ENCODE measurements at regions not wholly inside any gene's neighbourhood (a gene's known extent, or its start where the extent isn't known, plus 50 kb on each side); places are given as distances from the start of the nearest gene placed in this dataset.
"Not testable (repeated sequence)": the region's sequence is repeated elsewhere in the genome, so short reads cannot be mapped to it uniquely, and the experiment has no call there.

DNA sequence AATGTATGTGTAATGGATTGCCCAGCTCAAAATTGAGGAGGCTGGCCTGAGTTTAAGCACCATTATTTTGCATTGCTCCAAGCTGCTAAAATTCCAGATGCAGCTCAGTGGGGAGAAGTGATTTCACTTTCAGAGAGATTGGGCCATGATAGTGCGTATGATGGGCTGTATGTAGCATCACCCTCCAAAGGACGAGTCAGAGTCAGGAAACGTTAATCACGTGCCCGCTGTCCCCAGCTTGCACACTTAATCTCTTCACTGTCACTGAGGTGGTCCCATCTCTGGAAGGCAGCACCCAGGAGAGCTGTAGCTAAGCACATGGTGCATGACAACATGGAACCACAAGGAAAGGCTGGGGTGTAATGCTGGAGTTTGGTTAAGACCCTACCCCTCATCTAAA lies 337.4 kb downstream of the ANAPC1 start:
- not testable (repeated sequence) for DNase-seq

DNA sequence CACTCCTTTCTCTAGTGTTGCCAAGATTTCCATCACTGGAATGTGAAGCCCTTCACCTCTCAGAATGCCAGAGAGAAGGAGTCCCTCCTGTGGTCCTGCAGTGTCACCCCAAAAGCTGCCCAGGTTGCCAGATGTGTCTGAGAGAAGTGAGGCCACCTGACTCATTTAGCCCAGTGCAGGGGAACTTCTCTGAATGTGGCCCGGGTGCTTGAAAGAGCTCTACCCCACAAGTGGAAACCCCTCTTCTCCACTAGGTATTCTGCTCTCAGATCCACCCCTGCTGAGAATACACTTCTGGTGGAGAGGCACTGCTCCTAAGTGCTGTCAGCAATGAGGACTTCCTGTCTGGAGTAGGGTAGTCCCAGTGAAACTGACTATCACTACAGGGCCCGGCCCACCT lies 334.8 kb downstream of the ANAPC1 start:
- DNase-seq, result not testable (repeated sequence)

DNA sequence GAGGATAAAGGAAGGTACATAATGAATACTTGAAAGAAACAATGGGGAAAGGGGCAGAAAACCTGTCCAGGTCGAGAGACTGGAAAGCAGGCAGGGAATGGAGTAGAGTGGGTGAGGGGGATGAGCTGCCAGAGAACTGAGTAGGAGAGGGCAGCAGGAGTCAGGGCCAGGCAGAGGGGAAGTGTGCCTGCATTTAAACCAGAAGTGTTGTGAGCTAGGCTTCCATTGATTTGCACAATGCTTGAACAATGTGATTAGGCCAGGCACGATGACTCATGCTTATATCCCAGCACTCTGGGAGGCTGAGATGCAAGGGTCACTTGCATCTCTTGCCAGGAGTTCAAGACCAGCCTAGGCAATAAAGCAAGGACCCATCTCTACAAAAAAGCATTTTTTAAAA lies 332.6 kb downstream of the ANAPC1 start:
- not testable (repeated sequence) for DNase-seq

DNA sequence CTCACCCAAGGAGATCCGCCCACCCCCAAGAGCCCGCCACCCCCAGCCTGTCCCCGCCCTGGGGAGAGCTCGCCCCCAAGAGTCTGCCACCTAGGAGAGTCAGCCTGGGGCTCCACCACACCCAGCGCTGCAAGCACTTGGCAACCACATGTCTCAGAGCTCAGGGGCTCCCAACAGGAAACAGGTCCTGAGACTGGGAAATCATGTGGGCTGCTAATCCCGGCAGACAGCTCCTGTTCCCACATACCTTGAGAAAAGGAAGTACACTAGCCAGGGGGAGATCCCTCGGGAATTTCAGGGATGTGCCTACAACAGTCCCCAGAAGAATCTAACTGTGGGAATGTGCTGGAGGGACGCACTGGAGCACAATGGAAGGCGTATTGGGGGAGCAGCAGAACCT lies 331.4 kb downstream of the ANAPC1 start:
- not testable (repeated sequence) for DNase-seq

DNA sequence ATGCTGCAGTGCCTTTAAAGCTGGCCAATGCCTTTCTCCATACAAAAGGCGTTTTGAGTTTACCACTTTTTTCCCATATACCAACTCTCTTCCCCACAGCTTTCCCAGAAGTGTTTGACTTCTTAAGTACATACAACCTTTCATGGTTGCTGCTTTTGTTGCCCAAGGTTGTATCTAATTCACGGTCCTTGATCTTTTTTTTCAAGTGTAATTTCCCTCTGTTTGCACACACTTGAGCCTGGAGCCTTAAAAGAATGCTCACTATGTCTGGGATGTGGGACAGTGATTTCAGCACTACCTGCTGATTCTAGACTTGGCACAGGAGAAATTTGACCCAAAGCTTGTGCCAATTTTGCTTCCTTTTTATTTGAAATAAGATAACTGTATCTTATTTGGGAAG lies 324.7 kb downstream of the ANAPC1 start:
- DNase-seq, result not testable (repeated sequence)

DNA sequence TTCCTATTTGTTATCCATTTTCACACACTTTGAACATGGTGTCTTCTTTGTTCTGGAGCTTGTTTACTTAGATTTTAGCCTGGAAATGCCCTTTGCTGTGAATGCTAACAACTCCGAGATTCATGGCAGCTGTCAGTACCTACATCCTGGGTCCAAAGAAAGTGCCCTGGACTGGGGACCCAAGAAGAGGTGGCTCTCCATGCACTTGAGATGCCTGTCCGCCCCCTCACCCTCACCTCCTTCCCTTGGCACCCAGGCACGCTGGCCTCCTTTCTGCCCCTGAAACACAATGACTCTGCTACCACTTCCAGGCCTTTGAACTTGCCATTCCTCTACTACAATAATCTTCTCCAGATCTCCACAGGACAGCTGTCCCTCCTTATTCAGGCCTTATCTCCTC lies 324.2 kb downstream of the ANAPC1 start:
- DNase-seq, result not testable (repeated sequence)

DNA sequence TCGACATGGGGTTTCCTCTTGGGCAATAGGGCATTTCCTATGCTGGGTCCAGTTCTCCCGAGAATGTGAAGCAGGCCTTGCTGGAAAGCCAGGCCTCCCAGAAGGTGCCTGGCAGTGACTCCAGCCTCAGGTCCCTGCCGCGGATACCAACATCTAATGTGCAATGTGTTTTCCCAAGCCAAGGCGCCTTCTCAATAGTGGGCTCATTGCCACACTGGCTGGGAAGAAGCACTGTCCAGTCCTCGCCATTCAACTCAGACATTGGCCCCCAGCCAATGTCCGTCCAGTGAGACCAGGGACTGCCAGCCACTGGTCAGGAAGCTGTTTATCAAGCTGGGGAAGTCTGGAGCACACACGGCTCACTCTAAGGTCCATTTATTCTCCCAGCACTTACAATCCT lies 317.9 kb downstream of the ANAPC1 start:
- DNase-seq, result not testable (repeated sequence)

DNA sequence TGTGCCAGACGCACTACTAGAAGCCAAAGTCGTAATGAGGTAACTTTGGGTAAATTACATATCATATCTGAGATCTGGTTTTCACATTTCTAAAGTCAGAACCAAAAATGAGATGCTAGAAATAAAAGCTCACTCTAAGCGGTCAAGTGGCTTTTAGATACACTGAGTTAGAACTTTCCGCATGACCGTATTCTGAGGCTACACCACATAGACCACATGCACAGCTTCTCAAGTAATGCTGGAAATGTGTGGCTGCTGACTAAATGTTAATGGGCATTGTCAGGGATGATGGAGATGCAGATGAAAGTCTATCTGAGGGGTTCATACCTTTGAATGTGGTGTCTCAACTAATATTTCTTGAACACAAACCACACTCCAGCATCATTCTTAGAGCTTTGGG lies 316.8 kb downstream of the ANAPC1 start:
- not testable (repeated sequence) for DNase-seq

DNA sequence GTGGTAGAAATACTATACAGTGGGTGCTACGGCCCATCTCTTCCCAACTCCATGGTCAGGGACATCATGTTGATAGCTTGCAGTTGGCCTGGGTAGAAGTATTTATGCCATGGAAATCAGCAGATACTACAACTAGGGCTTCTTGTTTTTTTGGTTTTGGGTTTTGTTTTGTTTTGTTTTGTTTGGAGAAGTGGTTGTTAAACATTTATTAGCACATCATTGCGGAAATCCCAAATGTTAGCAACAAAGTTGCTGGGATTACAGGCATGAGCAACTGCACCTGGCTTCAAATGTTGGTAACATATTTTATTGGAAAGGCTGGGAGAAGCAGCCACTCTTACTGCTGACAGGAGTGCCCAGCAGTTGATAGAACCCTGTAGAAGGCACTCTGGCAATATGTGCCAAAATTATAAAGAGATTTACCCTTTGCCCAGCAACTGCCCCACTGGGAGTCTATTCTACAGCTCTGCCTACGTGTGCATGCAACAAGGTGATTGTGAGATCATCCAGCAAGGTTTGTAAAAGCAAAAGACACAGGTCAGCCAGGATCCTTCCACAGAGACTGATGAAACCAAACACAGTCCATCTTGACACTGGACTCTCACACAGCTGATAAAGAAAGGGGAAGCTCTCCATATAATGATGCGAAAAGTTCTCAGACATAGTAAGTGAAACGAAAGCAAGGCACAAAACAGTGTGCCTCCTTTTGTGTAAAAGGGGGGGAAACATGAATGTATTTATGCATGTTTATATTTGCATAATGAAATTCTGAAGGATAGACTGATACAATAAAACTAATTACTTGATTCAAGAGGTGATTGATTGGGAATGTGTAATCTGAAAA lies 314.4 kb downstream of the ANAPC1 start:
- DNase-seq, result not testable (repeated sequence)

DNA sequence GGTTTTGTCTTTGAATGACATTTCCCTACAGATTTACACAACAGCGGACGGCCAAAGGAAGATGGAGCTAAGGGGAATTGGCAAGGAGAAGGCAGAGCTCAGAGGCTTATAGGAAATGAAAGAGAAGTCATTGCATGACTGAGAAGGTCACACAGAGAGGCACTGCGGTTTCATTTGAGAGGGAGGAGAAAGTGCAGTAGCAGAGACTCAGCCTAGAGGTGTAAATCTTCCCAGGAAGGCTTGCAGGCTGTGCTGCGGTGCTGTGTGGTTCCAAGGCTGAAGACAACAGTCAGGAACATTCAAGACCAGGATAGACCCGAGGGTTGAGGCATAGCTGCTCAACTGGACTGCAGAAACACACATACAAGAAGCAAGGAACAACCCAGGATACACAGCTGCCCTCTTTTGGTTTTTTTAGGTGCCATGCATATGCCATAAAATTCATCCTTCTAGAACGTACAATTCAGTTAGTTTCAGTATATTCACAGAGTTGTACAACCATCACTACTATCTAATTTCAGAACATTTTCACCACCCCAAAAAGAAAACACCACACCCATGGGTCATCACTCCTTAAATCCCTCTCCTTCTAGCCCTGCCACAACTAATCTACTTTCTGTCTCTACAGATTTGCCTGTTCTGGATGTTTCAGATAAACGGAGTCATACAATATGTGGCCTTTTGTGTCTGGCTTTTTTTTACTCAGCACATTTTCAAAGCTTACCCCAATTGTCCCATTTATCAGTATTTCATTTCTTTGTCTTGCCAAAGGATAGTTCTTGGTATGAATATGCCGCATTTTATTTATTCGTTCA lies 313.5 kb downstream of the ANAPC1 start:
- peak; percentile 4 for DNase-seq

DNA sequence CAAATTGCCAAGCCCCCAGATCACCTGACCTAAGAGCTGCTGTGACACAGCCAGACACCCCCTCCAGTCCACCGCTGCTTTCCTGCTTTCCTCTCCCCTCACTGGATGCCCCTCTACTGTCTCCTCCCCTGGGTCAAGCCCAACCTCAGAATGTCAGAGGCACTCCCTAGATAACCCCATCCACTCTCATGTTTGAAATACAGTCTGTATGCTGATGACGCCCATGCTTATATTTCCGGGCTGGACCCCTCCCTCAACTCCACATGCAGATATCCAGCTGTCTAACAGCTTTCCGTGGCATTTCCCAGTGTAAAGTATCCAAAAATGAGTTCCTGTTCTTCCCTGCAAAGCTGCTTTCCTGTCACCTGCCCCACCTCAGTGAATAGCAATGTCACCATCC lies 309.2 kb downstream of the ANAPC1 start:
- not testable (repeated sequence) for DNase-seq

DNA sequence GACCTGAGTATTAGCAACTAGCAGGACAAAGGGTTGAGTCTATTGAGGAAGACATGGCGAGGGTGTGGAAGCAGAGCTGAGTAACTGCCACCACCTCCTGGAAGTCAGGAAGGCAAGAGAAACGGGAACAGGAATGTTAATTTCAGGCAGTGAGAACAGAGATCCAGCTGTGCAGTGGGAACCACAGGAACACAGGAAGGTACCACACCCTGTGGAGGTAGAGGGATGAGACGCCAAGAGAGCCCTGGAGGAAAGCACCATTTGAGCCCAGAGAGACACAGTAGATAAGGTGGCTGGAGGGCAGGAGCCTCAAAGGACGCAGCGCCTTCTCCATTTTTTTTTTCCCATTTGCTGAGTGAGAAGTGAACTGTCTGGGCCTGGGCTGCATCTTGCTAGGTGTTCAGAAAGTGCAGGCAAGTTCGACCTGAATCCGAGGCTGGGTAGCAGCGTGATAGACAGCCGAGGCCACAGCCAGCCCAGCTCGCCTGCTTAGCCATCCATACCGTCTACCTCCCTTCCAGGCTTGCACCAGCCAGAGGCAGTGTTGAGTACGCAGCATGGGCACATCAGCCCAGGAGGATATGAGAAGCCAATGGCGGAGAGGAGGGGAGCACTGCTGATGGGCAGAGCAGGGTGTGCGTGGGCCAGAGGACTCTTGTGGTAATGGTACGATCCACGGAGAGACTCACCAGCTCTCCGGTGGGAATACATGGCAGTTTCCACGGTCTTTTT lies 306.7 kb downstream of the ANAPC1 start:
- DNase-seq, result not testable (repeated sequence)

DNA sequence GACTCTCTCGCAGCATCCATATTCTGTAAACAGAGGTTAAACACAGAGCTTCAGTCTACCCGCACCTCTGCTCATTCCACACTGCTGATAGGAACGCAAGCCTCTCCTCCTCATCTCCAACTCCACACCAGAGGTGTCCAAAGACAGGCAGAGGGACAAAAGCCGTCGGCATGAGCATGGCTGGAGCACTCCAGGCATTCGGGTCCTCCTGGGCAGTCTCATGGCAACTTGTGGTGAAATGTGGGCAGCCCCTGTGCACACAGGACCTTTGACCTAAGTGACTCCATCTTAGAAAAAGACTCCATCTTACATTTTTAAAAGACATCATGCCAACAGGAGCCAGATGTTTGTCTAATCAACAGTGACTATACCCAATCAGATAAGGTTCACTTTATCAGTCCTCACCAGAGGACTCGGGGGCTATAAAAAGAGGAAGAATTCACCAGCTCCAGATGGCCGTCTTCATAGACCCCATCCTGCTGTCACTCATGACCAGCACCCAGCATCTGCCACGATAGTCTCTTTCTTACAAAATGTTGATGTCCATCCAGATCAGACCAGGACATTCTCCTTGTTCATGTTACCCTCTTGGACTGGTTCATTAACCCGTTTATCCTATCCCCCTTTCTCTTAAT lies 304.4 kb downstream of the ANAPC1 start:
- DNase-seq, result not testable (repeated sequence)

DNA sequence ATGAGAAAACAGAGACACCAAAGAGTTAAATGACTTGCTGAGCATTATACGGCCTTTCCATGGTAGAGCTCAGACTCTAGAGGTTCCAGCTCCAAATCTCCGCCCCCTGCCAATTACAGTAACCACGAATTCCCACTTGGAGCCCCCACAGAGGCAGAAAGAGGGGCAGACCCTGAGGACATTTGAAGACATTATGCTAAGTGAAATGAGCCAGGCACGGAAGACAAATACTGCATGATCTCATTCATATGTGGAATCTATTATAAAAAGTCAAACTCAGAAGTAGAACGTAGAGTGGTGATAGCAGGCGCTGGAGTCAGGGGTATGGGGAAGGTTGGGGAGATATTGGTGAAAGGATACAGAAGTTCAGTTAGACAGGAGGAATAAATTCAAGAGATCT lies 303.4 kb downstream of the ANAPC1 start:
- not testable (repeated sequence) for DNase-seq

DNA sequence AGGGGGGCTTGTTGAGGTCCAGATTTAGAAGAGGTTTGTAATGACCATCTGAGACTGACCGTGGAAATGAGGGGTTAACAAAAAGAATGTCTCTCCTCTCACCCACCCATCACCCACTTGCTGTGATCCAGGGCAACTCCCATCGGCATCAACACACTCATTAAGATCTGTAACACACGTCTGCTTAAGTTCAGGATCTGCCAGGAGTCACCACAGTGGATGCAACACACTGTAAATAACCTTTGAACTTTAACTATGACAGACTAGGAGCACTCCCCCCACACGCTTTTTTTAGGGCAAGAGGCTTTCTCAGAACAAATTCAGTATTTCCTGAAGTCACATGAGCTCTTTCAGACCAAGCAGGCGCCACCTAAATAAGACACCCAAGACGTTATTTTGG lies 301.9 kb downstream of the ANAPC1 start:
- DNase-seq, result not testable (repeated sequence)

DNA sequence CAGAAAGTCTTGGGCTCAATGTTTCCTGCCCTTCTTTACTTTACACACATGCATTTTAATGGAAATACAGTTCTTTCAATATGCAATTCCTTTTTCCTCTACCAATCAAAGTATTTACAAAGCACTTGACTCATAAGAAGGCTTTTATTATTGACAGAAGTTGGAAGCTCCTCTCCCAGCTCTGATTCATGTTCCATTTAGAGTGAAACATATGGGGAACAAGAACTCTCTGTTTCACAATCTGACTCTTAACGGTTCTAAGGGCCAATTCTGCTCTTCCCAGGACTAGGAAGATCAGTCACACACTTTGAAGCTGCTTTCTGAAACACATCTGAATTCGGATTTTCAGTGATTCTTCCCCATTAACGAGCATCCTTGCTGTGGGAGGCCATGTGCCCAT lies 300.5 kb downstream of the ANAPC1 start:
- DNase-seq, result not testable (repeated sequence)

DNA sequence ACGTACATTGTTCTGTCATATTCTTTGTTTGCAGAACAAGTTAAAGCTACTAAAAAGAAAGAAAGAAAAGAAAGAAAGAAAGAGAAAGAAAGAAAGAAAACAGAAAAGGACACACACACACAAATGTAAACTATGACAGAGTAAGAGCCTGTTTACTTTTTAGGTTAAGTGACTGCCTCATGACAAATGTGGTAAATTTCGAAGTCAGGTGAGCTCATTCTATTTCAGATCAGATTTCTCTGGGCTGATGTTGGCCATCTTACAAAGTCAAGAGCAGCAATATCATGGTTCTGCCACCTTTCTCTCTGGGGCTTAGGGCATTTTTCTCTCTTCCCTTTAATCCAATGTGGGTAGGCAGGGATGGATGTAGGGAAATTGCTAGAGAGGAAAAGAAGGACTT lies 299.5 kb downstream of the ANAPC1 start:
- not testable (repeated sequence) for DNase-seq

DNA sequence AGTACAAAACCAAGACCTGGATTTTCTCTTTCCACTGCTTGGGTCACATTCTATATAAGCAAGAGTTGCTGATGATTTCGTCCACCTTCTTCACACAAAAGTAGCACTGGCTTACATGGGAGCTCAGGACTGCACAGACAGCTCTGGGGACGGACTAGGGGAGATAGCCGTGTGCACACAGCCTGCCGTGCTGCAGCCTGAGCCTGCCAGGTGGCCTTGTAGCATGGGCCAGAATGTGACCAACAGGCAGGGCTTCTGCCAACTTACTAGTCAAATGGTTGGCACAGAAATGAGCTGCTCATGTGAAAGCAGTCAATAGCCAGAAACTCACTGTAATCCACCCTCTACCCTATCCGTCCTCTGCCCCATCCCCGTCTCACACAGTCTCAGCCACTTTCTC lies 299.0 kb downstream of the ANAPC1 start:
- not testable (repeated sequence) for DNase-seq

DNA sequence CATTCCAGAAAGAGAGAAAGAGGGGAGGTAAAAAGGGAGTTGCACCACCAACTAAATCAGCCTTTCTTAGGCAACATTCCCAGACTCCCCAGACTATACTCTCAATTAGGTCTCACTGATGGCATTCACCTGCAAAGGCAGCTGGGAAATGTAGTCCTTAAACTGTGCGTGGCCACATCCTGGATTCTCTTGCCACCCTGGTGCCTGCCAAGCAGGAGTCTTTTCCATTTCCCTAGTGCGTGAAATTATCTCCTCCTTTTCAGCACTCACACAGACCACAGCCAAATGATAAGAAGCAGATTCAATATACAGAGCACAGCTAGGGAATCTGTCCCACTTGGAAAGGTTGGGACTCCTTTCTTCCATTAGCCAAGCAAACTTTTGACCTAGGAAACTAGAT lies 298.0 kb downstream of the ANAPC1 start:
- not testable (repeated sequence) for DNase-seq

DNA sequence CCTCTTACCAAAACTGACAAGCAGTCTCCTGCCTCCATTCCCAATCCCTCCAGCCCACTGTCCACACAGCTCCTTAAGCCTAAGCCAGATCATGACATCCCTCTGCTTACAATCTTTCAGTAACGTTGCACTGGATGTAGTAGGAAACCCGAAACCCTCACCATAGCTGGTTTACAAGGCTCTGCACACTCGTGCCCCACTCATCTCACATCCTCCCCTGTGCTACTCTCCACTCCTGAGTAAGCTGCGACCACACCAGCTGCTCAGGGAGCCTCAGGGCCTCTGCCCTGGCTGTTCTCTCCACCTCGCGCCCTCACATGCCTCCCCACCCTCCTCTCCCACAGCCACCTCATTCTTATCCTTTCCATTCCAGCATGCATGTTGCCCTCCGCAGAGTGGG lies 288.9 kb downstream of the ANAPC1 start:
- not testable (repeated sequence) for DNase-seq

DNA sequence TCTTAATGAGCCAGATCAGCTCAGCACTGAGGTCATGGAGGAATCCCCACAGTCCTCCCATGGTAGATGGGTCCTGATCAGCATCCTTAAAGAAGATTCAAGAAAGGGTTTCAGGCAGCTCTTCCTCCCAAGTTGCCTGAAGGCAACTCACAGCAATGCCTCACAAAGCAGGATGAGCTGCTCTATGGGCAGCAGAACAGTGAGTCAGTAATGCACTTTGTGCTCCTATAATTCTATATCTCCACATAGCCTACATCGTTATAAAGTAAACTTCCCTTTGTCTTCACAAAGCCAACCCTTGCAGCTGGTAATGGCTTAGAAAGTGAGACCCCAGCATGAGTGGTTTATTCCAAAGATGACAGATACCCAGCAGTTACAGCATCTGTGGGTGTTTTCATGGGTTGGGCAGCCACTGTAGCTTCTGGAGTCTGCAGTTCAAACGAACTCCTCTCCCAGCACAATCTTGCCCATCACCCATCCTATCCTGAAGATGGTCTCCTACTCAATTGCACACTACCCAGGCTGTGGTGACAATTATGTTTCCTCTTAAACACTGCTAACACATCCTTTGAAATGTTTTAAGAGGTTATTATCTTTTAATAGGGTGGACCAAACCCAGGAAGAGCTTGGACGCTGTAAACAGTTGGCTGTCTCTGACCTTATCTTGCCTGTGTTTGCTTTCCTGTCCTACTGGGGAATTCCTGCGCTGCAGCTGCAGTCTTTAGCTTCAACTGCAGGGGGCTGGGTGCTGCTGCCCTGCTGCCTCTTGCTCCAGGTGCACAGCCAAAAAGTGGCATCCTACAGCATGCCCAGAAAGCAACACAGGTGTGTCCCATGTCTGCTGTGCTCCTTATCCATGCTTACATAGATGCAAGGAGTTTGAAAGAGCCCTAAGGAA lies 286.9 kb downstream of the ANAPC1 start:
- DNase-seq, result not testable (repeated sequence)

DNA sequence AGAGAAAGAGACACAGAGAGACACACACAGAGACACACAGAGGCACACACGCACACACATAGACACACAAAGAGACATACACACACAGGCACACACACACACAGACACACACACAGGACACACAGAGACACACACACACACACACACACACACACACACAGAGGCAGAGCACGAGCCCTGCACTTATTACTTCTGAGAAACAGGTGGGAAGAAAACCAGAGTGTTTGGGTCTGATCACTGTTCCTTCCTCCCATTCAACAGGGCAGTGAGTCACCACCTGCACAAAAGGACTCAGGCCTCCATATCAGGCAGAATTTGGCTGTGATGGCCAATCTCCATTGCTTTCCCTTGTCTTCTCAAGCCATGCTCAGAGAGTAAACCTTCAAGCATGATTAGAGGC lies 285.0 kb downstream of the ANAPC1 start:
- DNase-seq, result not testable (repeated sequence)
